ENCODE measurements at regions not wholly inside any gene's neighbourhood (a gene's known extent, or its start where the extent isn't known, plus 50 kb on each side); places are given as distances from the start of the nearest gene placed in this dataset.

GRCh38 chr3:127092368-127092767 is 100.6 kb upstream of the PRR23E start:
- H3K27ac Mint-ChIP-seq = no peak overlapping the region
- no peak overlapping the region for H3K27ac ChIP-seq (ENCODE audit: low read length in 2 of 2)
- no peak overlapping the region for H3K4me3 Mint-ChIP-seq
- no peaks in the 10 kb centered on the region for H3K4me1 ChIP-seq (ENCODE audit: control insufficient read depth in 2 of 2, insufficient read depth in 2 of 2, low read length in 2 of 2)
- DNase-seq = no peak
- ChIA-PET POLR2A (no interaction called here), CTCF (no interaction called here)
- no peaks in the 10 kb centered on the region for H3K4me1 Mint-ChIP-seq
- H3K79me2 ChIP-seq (ENCODE audit: control insufficient read depth, insufficient read depth, low read length) = no peaks in the 10 kb centered on the region
- peaks cover 0 to 5% (median 0%) of the 10 kb centered on the region in 3 donors for H3K9me3 ChIP-seq (ENCODE audit: control extremely low read depth in 1 of 3, control insufficient read depth in 2 of 3, insufficient read depth in 1 of 3, low read length in 2 of 3)
- H2AFZ ChIP-seq (ENCODE audit: insufficient read depth, low read depth, low read length, poor library complexity, severe bottlenecking) = no peak overlapping the region
- no peaks in the 10 kb centered on the region for H4K20me1 ChIP-seq (ENCODE audit: control insufficient read depth, insufficient read depth, low read length, poor library complexity, severe bottlenecking)
- H3K27me3 Mint-ChIP-seq = peaks cover 16% of the 10 kb centered on the region
- H3K9ac ChIP-seq (ENCODE audit: low read length) = no peak overlapping the region
- intact Hi-C loops (cut with micrococcal nuclease) = no loop called here
- no peaks in the 10 kb centered on the region for H3K36me3 ChIP-seq (replicated peaks in 1 of 2; ENCODE audit: control extremely low read depth in 1 of 2, control insufficient read depth in 1 of 2, extremely low read depth in 1 of 2, insufficient read depth in 2 of 2, low read length in 1 of 2)
- no peaks in the 10 kb centered on the region for H3K9me3 Mint-ChIP-seq (ENCODE audit: insufficient read depth)
- WGBS (ENCODE audit: insufficient coverage) = 87% methylated on average over 3 of the region's 4 CpGs
- H3K4me2 ChIP-seq (replicated peaks; ENCODE audit: low read depth, low read length, poor library complexity, severe bottlenecking) = no peak overlapping the region
- TF ChIP-seq EZH2 (IDR thresholded peaks at IDR 0.05; ENCODE audit: borderline replicate concordance, insufficient read depth, low read depth, low read length, poor library complexity, severe bottlenecking) = no peak
- no peak for TF ChIP-seq CTCF (IDR thresholded peaks at IDR 0.05)
- no peak for ATAC-seq (ENCODE audit: low read depth)
- no peak overlapping the region for H3K4me3 ChIP-seq (ENCODE audit: control extremely low read depth in 1 of 5, extremely low read depth in 1 of 5, insufficient read depth in 1 of 5, low read depth in 2 of 5, low read length in 4 of 5)
- H3K27me3 ChIP-seq (replicated peaks in 1 of 4; ENCODE audit: control extremely low read depth in 1 of 4, control insufficient read depth in 3 of 4, insufficient read depth in 4 of 4, low read length in 3 of 4) = peaks cover 0 to 9% (median 0%) of the 10 kb centered on the region in 4 experiments

GRCh38 chr3:127092776-127093175 is 100.2 kb upstream of the PRR23E start:
- ChIA-PET CTCF (no interaction called here), POLR2A (no interaction called here)
- no peak for ATAC-seq (ENCODE audit: low read depth)

More at GRCh38 chr3:127092776-127093175, 100.2 kb upstream of the PRR23E start:
- no peak overlapping the region for H3K4me3 Mint-ChIP-seq
- Histone ChIP-seq H3K79me2 (ENCODE audit: control insufficient read depth, insufficient read depth, low read length) (no peaks in the 10 kb centered on the region), H2AFZ (ENCODE audit: insufficient read depth, low read depth, low read length, poor library complexity, severe bottlenecking) (no peak overlapping the region), H3K4me3 (ENCODE audit: control extremely low read depth in 1 of 5, extremely low read depth in 1 of 5, insufficient read depth in 1 of 5, low read depth in 2 of 5, low read length in 4 of 5) (no peak overlapping the region), H3K4me2 (replicated peaks; ENCODE audit: low read depth, low read length, poor library complexity, severe bottlenecking) (no peak overlapping the region), H4K20me1 (ENCODE audit: control insufficient read depth, insufficient read depth, low read length, poor library complexity, severe bottlenecking) (no peaks in the 10 kb centered on the region), H3K9me3 (ENCODE audit: control extremely low read depth in 1 of 3, control insufficient read depth in 2 of 3, insufficient read depth in 1 of 3, low read length in 2 of 3) (peaks cover 0 to 5% (median 0%) of the 10 kb centered on the region in 3 donors), H3K27ac (ENCODE audit: low read length in 2 of 2) (no peak overlapping the region), H3K4me1 (ENCODE audit: control insufficient read depth in 2 of 2, insufficient read depth in 2 of 2, low read length in 2 of 2) (no peaks in the 10 kb centered on the region), H3K27me3 (replicated peaks in 1 of 4; ENCODE audit: control extremely low read depth in 1 of 4, control insufficient read depth in 3 of 4, insufficient read depth in 4 of 4, low read length in 3 of 4) (peaks cover 0 to 9% (median 0%) of the 10 kb centered on the region in 4 experiments), H3K9ac (ENCODE audit: low read length) (no peak overlapping the region), H3K36me3 (replicated peaks in 1 of 2; ENCODE audit: control extremely low read depth in 1 of 2, control insufficient read depth in 1 of 2, extremely low read depth in 1 of 2, insufficient read depth in 2 of 2, low read length in 1 of 2) (no peaks in the 10 kb centered on the region)
- intact Hi-C loops (cut with micrococcal nuclease) = no loop called here
- peaks cover 16% of the 10 kb centered on the region for H3K27me3 Mint-ChIP-seq
- DNase-seq = no peak
- 75% methylated on average over 11 of the region's 11 CpGs for WGBS (ENCODE audit: insufficient coverage)
- TF ChIP-seq EZH2 (IDR thresholded peaks at IDR 0.05; ENCODE audit: borderline replicate concordance, insufficient read depth, low read depth, low read length, poor library complexity, severe bottlenecking) = no peak
- no peak for TF ChIP-seq CTCF (IDR thresholded peaks at IDR 0.05)
- no peak overlapping the region for H3K27ac Mint-ChIP-seq
- H3K9me3 Mint-ChIP-seq (ENCODE audit: insufficient read depth) = no peaks in the 10 kb centered on the region
- H3K4me1 Mint-ChIP-seq = no peaks in the 10 kb centered on the region
